SK-N-SH (cell line): ENCODE measurements at regions not wholly inside any gene's neighbourhood (a gene's known extent, or its start where the extent isn't known, plus 50 kb on each side); places are given as distances from the start of the nearest gene placed in this dataset.
A peak's percentile ranks its signal among the peaks of the same experiment; 100 is the strongest.

ENCODE experiments used
- CTCF ChIA-PET: fragments of 300-600, 350-600 bp; formaldehyde crosslinking; extraction: SDS; loops from one replicate; lab custom pipeline; 2021; lab: Yijun Ruan, JAX
- POLR2A ChIA-PET: fragments of 350-600 bp; sonication (Branson Sonifier 250); formaldehyde crosslinking; extraction: SDS; loops from one replicate; lab custom pipeline; 2020; ENCODE audit warnings: antibody characterized with exemption, inconsistent platforms; lab: Yijun Ruan, JAX
- DNase-seq: peaks from one replicate; pipeline ENCODE4 v3.0.0; 2012
- H2AFZ ChIP-seq: fragments of 200-600 bp; sonication (generic); 2 replicates; pipeline ENCODE4 v1.8.1; 2016; ENCODE audit warnings: antibody characterized with exemption, mild to moderate bottlenecking, low read depth
- H3F3A ChIP-seq: fragments of 200-600 bp; sonication (generic); replicated peaks from 2 replicates; pipeline ENCODE3; 2016; ENCODE audit warnings: antibody characterized with exemption, mild to moderate bottlenecking; ENCODE audit not compliant: insufficient read depth
- H3K27ac ChIP-seq, 2 experiments: fragments of 200-500 bp in 1 of 2; fragments of 200-600 bp in 1 of 2; sonication (Bioruptor generic) in 1 of 2; sonication (generic), shearing (Covaris generic) in 1 of 2; 2 replicates each; pipeline versions ENCODE4 v1.5.1 to v1.6.1; 2014 to 2016; ENCODE audit warnings: low read depth in 2 of 2, inconsistent platforms in 1 of 2, low read length in 1 of 2, mild to moderate bottlenecking in 1 of 2, mixed read lengths in 1 of 2
- H3K27me3 ChIP-seq: fragments of 200-600 bp; sonication (generic), shearing (Covaris generic); 2 replicates; pipeline ENCODE4 v1.6.1; 2016; ENCODE audit warnings: mixed run types; ENCODE audit not compliant: insufficient read depth
- H3K36me3 ChIP-seq, 2 experiments: fragments of 200-500 bp in 1 of 2; fragments of 200-600 bp in 1 of 2; sonication (Bioruptor generic) in 1 of 2; sonication (generic) in 1 of 2; replicated peaks in 1 of 2; 2 replicates each; pipeline versions ENCODE3 to v1.5.1; 2014 to 2016; ENCODE audit warnings: low read length in 1 of 2, mild to moderate bottlenecking in 1 of 2; ENCODE audit not compliant: insufficient read depth in 2 of 2, control insufficient read depth in 1 of 2
- H3K4me1 ChIP-seq, 2 experiments: fragments of 200-500 bp in 1 of 2; fragments of 200-600 bp in 1 of 2; sonication (Bioruptor generic) in 1 of 2; sonication (generic), shearing (Covaris generic) in 1 of 2; 2 replicates each; pipeline versions ENCODE4 v1.5.1 to v1.6.1; 2014 to 2016; ENCODE audit warnings: low read depth in 1 of 2, low read length in 1 of 2, mixed run types in 1 of 2; ENCODE audit not compliant: insufficient read depth in 2 of 2, control insufficient read depth in 1 of 2
- H3K4me2 ChIP-seq: fragments of 200-600 bp; sonication (generic), shearing (Covaris generic); 2 replicates; pipeline ENCODE4 v1.6.1; 2017; ENCODE audit warnings: mixed run types
- H3K4me3 ChIP-seq, 2 experiments: fragments of 200-500 bp in 1 of 2; fragments of 200-600 bp in 1 of 2; sonication (Bioruptor generic) in 1 of 2; sonication (generic), shearing (Covaris generic) in 1 of 2; 2 replicates each; pipeline versions ENCODE4 v1.5.1 to v1.8.1; 2014 to 2016; ENCODE audit warnings: low read depth in 2 of 2, inconsistent platforms in 1 of 2, low read length in 1 of 2, mild to moderate bottlenecking in 1 of 2, mixed read lengths in 1 of 2, moderate library complexity in 1 of 2
- H3K79me2 ChIP-seq: fragments of 200-600 bp; sonication (generic); 2 replicates; pipeline ENCODE4 v1.8.1; 2017; ENCODE audit warnings: mild to moderate bottlenecking; ENCODE audit not compliant: insufficient read depth
- H3K9ac ChIP-seq: fragments of 200-600 bp; sonication (generic); 2 replicates; pipeline ENCODE4 v1.6.1; 2017; ENCODE audit warnings: mixed run types
- H3K9me2 ChIP-seq: fragments of 200-600 bp; sonication (generic); 2 replicates; pipeline ENCODE4 v1.6.1; 2017; ENCODE audit warnings: mixed run types
- H3K9me3 ChIP-seq: fragments of 200-600 bp; sonication (generic); 2 replicates; pipeline ENCODE4 v1.6.1; 2017; ENCODE audit warnings: mixed run types, mild to moderate bottlenecking, moderate library complexity
- H4K20me1 ChIP-seq: fragments of 200-600 bp; sonication (generic); 2 replicates; pipeline ENCODE4 v1.6.1; 2017; ENCODE audit warnings: mild to moderate bottlenecking, mixed run types; ENCODE audit not compliant: insufficient read depth
- ELF1 ChIP-seq: IDR thresholded peaks from 2 replicates; pipeline ENCODE4 v1.4.0; 2012
- EP300 ChIP-seq, 2 experiments: IDR thresholded peaks; 2 replicates each; pipeline versions ENCODE4 v1.4.0 to v1.6.1; 2012; ENCODE audit warnings: borderline replicate concordance in 1 of 2, low read depth in 1 of 2, low read length in 1 of 2
- FOXJ3 ChIP-seq: sonication (generic); formaldehyde crosslinking; IDR thresholded peaks from 2 replicates; pipeline ENCODE4 v1.5.1; 2020; ENCODE audit warnings: mild to moderate bottlenecking, missing genetic modification reagents
- GATA2 ChIP-seq: sonication (generic); formaldehyde crosslinking; IDR thresholded peaks from 2 replicates; pipeline ENCODE4 v1.5.0; 2020; ENCODE audit warnings: mild to moderate bottlenecking, missing genetic modification reagents
- NFIC ChIP-seq: IDR thresholded peaks from 2 replicates; pipeline ENCODE4 v1.4.0; 2012; ENCODE audit warnings: borderline replicate concordance
- RAD21 ChIP-seq: IDR thresholded peaks from 2 replicates; pipeline ENCODE4 v1.6.1; 2012; ENCODE audit warnings: mild to moderate bottlenecking, low read length
- RFX5 ChIP-seq: IDR thresholded peaks from 2 replicates; pipeline ENCODE4 v1.6.1; 2012; ENCODE audit warnings: mild to moderate bottlenecking, improper control_type of control experiment, low read length
- WGBS: methylation state at CpG from one replicate; pipeline ENCODE4 v1.1.6; 2017; ENCODE audit warnings: low lambda C conversion rate; 5-methylcytosine and 5-hydroxymethylcytosine counted together
- TF ChIP-seq, protein P1 (sequence below): IDR thresholded peaks from 2 replicates; pipeline ENCODE4 v1.4.0; 2012; ENCODE audit warnings: low read depth, borderline replicate concordance
- TF ChIP-seq, protein P2 (sequence below): IDR thresholded peaks from 2 replicates; pipeline ENCODE4 v1.6.1; 2012; ENCODE audit warnings: mild to moderate bottlenecking, low read depth, low read length, moderate library complexity
- TF ChIP-seq, protein P3 (sequence below): IDR thresholded peaks from 2 replicates; pipeline ENCODE4; 2012
- TF ChIP-seq, protein P4 (sequence below): fragments of 200-600 bp; sonication (generic); IDR thresholded peaks from 2 replicates; pipeline ENCODE4 v1.6.1; 2017; ENCODE audit warnings: antibody characterized with exemption, mild to moderate bottlenecking, moderate library complexity

DNA sequence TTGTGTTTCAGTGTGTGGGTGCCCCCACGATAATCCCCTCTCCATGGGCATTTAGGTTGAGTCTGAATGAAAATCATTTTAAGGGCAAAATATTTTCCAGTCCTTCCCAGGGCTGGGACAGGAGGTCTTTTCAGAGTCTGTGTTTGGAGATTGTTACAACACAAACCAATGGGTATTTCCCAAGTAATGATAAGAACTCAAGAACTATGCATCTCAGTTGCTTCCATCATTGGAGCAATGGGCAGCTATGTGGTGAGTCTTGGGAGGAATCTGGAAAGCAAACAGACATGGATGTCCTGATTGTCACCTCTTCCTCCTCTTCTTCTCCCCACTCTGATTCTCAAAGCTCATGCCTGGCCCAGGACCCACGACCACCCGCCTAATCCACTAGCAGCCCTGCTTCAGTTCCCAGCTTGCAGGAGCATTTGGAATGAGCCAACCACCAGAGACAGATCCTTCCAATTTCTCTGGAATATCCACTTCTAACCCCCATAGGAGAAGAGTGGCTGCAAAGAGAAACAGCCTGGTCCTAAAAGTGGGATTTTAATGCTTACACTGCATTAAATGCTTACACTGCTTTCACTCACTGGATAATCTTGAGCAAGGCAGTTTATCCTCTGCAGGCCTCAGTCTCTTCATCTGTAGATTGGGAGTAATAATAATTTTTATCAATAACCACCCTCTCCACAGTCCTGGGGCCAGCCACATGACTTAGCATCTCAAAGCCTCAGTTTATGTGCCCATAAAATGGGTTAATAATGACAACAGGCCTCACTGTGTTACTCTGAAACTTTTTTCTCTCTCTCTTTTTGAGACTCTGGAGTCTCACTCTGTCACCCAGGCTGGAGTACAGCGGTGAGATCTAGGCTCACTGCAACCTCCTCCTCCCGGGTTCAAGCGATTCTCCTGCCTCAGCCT lies 404.3 kb downstream of the MN1 start (continued):
- TF ChIP-seq, protein P1, sequence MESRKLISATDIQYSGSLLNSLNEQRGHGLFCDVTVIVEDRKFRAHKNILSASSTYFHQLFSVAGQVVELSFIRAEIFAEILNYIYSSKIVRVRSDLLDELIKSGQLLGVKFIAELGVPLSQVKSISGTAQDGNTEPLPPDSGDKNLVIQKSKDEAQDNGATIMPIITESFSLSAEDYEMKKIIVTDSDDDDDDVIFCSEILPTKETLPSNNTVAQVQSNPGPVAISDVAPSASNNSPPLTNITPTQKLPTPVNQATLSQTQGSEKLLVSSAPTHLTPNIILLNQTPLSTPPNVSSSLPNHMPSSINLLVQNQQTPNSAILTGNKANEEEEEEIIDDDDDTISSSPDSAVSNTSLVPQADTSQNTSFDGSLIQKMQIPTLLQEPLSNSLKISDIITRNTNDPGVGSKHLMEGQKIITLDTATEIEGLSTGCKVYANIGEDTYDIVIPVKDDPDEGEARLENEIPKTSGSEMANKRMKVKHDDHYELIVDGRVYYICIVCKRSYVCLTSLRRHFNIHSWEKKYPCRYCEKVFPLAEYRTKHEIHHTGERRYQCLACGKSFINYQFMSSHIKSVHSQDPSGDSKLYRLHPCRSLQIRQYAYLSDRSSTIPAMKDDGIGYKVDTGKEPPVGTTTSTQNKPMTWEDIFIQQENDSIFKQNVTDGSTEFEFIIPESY, result no peak
- TF ChIP-seq ELF1, result no peak

DNA sequence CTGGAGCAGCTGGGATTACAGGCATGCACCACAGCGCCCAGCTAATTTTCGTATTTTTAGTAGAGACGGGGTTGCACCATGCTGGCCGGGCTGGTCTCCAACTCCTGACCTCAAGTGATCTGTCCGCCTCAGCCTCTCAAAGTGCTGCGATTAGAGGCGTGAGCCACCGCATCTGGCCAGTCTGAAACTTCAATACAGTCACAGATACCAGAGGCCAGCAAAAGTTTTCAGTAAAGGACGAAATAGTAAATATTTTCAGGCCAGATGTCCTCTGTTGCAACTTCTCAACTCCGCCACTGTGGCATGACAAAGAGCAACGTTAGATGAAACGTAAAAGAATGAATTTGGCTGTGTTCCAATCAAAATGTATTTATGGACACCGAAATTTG lies 403.6 kb downstream of the MN1 start:
- H3K36me3 ChIP-seq, result no peaks in the 10 kb centered on the region
- ChIA-PET CTCF (interaction anchor here (0.6 to 1.2 kb wide), 2 partner anchors 144 to 352 kb away, joined by 3 read pairs; no protein-coding TSS in a partner anchor), POLR2A (no interaction called here)
- TF ChIP-seq FOXJ3 (CRISPR knock-in tag) (no peak), NFIC (no peak)
- TF ChIP-seq, protein P2, sequence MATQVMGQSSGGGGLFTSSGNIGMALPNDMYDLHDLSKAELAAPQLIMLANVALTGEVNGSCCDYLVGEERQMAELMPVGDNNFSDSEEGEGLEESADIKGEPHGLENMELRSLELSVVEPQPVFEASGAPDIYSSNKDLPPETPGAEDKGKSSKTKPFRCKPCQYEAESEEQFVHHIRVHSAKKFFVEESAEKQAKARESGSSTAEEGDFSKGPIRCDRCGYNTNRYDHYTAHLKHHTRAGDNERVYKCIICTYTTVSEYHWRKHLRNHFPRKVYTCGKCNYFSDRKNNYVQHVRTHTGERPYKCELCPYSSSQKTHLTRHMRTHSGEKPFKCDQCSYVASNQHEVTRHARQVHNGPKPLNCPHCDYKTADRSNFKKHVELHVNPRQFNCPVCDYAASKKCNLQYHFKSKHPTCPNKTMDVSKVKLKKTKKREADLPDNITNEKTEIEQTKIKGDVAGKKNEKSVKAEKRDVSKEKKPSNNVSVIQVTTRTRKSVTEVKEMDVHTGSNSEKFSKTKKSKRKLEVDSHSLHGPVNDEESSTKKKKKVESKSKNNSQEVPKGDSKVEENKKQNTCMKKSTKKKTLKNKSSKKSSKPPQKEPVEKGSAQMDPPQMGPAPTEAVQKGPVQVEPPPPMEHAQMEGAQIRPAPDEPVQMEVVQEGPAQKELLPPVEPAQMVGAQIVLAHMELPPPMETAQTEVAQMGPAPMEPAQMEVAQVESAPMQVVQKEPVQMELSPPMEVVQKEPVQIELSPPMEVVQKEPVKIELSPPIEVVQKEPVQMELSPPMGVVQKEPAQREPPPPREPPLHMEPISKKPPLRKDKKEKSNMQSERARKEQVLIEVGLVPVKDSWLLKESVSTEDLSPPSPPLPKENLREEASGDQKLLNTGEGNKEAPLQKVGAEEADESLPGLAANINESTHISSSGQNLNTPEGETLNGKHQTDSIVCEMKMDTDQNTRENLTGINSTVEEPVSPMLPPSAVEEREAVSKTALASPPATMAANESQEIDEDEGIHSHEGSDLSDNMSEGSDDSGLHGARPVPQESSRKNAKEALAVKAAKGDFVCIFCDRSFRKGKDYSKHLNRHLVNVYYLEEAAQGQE, result no peak
- no peaks in the 10 kb centered on the region for H3F3A ChIP-seq
- no peak overlapping the region for H3K4me3 ChIP-seq
- no peaks in the 10 kb centered on the region for H3K9me3 ChIP-seq
- DNase-seq, result no peak
- no peak overlapping the region for H3K27ac ChIP-seq
- WGBS, result 55% methylated on average over 13 of the region's 13 CpGs
- no peak overlapping the region for H3K4me2 ChIP-seq
- H3K79me2 ChIP-seq, result no peaks in the 10 kb centered on the region
- peaks cover 14% of the 10 kb centered on the region; the same call in 1 of the 2 replicates for H3K27me3 ChIP-seq
- H3K9ac ChIP-seq, result no peak overlapping the region
- H4K20me1 ChIP-seq, result no peaks in the 10 kb centered on the region
- H3K4me1 ChIP-seq, result no peaks in the 10 kb centered on the region; a peak in 1 of 4 replicates
- no peaks in the 10 kb centered on the region for H3K9me2 ChIP-seq
- H2AFZ ChIP-seq, result no peak overlapping the region

DNA sequence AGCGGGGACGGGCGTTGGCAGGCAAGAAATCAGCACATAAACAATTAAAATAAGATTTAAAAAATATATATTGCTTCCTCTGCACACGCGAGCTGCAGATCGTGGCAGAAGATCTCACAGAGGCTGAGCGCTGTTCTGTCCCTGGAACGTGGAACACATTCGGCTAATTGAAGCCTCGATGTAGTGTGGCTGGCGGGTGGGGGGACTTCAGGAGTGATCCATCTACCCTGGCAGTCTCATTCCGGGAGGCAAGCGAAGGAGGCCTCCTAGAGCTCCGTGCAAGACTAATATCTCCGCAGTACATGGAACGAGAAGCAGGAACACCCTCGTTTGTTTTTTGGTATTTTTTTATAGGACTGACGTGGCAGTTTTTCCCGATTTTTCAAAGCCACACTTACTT lies 402.4 kb downstream of the MN1 start:
- Histone ChIP-seq H3F3A (no peaks in the 10 kb centered on the region), H3K36me3 (no peaks in the 10 kb centered on the region), H3K27me3 (peaks cover 14% of the 10 kb centered on the region; the same call in 1 of the 2 replicates), H4K20me1 (no peaks in the 10 kb centered on the region), H3K9me3 (no peaks in the 10 kb centered on the region), H2AFZ (no peak overlapping the region), H3K4me3 (peak overlapping the region; percentile 7 to 48; a peak in 1 of 4 replicates), H3K4me1 (no peaks in the 10 kb centered on the region; a peak in 1 of 4 replicates), H3K9me2 (no peaks in the 10 kb centered on the region), H3K9ac (no peak overlapping the region), H3K79me2 (no peaks in the 10 kb centered on the region), H3K4me2 (peak overlapping the region; percentile 71), H3K27ac (no peak overlapping the region)
- WGBS, result 16% methylated on average over 19 of the region's 19 CpGs
- ChIA-PET CTCF (interaction anchor here (1.2 to 1.6 kb wide), 2 partner anchors 10 to 145 kb away, joined by 3 read pairs; no protein-coding TSS in a partner anchor), POLR2A (no interaction called here)
- peak; percentile 45 for DNase-seq
- TF ChIP-seq, protein P3, sequence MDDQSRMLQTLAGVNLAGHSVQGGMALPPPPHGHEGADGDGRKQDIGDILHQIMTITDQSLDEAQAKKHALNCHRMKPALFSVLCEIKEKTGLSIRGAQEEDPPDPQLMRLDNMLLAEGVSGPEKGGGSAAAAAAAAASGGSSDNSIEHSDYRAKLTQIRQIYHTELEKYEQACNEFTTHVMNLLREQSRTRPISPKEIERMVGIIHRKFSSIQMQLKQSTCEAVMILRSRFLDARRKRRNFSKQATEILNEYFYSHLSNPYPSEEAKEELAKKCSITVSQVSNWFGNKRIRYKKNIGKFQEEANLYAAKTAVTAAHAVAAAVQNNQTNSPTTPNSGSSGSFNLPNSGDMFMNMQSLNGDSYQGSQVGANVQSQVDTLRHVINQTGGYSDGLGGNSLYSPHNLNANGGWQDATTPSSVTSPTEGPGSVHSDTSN, result no peak
- TF ChIP-seq RAD21 (no peak), GATA2 (no peak), RFX5 (no peak), EP300 (IDR thresholded peaks at IDR 0.05; ENCODE audit: borderline replicate concordance in 1 of 2, low read depth in 1 of 2, low read length in 1 of 2) (no peak)
- TF ChIP-seq, protein P4, sequence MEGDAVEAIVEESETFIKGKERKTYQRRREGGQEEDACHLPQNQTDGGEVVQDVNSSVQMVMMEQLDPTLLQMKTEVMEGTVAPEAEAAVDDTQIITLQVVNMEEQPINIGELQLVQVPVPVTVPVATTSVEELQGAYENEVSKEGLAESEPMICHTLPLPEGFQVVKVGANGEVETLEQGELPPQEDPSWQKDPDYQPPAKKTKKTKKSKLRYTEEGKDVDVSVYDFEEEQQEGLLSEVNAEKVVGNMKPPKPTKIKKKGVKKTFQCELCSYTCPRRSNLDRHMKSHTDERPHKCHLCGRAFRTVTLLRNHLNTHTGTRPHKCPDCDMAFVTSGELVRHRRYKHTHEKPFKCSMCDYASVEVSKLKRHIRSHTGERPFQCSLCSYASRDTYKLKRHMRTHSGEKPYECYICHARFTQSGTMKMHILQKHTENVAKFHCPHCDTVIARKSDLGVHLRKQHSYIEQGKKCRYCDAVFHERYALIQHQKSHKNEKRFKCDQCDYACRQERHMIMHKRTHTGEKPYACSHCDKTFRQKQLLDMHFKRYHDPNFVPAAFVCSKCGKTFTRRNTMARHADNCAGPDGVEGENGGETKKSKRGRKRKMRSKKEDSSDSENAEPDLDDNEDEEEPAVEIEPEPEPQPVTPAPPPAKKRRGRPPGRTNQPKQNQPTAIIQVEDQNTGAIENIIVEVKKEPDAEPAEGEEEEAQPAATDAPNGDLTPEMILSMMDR, result no peak
- TF ChIP-seq, protein P1, result no peak
